ENCODE measurements at regions not wholly inside any gene's neighbourhood (a gene's known extent, or its start where the extent isn't known, plus 50 kb on each side); places are given as distances from the start of the nearest gene placed in this dataset.

DNA sequence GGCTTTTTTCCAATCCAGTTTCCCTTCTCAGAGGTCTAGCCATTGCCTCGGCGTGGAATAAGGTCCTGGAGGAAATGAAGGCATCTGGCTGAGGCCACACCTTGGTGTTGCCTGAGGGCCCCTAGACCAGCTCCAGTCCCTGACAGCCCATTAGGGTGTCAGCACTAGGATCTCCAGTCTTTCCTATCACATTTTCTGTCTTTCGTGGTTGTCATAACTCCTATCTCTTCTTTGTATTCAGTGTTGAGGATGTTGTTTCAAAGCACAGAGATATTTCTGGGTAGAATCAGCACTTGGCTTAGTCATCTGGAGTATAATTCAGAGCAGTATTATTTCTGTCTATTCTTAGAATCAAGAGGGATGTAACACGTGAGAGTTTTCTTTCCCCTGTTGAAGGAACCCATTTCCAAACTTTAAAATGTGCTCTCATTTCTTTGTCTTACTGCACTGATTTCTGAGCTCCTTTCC, 844.3 kb downstream of the KCNT2 start:
- TF ChIP-seq GATA3 (IDR thresholded peaks at IDR 0.05; ENCODE audit: low read depth, low read length) (no peak), GATA2 (IDR thresholded peaks at IDR 0.05; ENCODE audit: low read depth, low read length) (no peak)
